HepG2 (cell line): ENCODE measurements at regions not wholly inside any gene's neighbourhood (a gene's known extent, or its start where the extent isn't known, plus 50 kb on each side); places are given as distances from the start of the nearest gene placed in this dataset.

Experiments
- SRY ChIP-seq: sonication (generic); formaldehyde crosslinking; IDR thresholded peaks from 2 replicates; pipeline ENCODE4 v1.8.0; 2022; ENCODE audit warnings: mild to moderate bottlenecking, missing genetic modification reagents
- ZBTB8A ChIP-seq: sonication (generic); formaldehyde crosslinking; IDR thresholded peaks from 2 replicates; pipeline ENCODE4 v1.4.0; 2020; ENCODE audit warnings: mild to moderate bottlenecking, low read depth, missing genetic modification reagents, borderline replicate concordance
- TF ChIP-seq, protein P1 (sequence below), 2 experiments: sonication (generic) in 1 of 2; formaldehyde crosslinking in 1 of 2; IDR thresholded peaks; 2 replicates each; pipeline versions ENCODE4 v1.5.1 to v1.6.1; 2011 to 2020; ENCODE audit warnings: borderline replicate concordance in 1 of 2, low read depth in 1 of 2, low read length in 1 of 2, mild to moderate bottlenecking in 1 of 2, missing genetic modification reagents in 1 of 2, moderate library complexity in 1 of 2
- TF ChIP-seq, protein P2 (sequence below): sonication (generic); formaldehyde crosslinking; IDR thresholded peaks from 2 replicates; pipeline ENCODE4 v1.5.0; 2020; ENCODE audit warnings: missing genetic modification reagents, mild to moderate bottlenecking, borderline replicate concordance
- TF ChIP-seq, protein P3 (sequence below): sonication (generic); formaldehyde crosslinking; conservative IDR thresholded peaks from 2 replicates; pipeline ENCODE4 v1.4.0; 2020; ENCODE audit warnings: missing genetic modification reagents

DNA sequence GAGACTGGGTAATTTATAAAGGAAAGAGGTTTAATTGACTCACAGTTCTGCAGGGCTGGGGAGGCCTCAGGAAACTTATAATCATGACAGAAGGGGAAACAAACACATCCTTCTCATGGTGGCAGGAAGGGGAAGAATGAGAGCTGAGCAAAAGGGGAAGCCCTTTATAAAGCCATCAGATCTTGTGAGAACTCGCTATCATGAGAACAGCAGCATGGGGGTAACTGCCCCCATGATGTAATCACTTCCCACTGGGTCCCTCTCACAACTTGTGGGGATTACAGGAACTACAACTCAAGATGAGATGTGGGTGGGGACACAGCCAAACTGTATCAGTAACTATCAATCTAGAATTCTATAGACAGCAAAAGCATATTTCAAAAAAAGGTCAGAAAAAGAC lies 64.7 kb upstream of the ACTRT2 start:
- TF ChIP-seq, protein P1, sequence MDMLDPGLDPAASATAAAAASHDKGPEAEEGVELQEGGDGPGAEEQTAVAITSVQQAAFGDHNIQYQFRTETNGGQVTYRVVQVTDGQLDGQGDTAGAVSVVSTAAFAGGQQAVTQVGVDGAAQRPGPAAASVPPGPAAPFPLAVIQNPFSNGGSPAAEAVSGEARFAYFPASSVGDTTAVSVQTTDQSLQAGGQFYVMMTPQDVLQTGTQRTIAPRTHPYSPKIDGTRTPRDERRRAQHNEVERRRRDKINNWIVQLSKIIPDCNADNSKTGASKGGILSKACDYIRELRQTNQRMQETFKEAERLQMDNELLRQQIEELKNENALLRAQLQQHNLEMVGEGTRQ (IDR thresholded peaks at IDR 0.05; ENCODE audit: low read depth, low read length) = no peak
- TF ChIP-seq, protein P1 (CRISPR knock-in tag; IDR thresholded peaks at IDR 0.05; ENCODE audit: borderline replicate concordance) = no peak
- TF ChIP-seq, protein P2, sequence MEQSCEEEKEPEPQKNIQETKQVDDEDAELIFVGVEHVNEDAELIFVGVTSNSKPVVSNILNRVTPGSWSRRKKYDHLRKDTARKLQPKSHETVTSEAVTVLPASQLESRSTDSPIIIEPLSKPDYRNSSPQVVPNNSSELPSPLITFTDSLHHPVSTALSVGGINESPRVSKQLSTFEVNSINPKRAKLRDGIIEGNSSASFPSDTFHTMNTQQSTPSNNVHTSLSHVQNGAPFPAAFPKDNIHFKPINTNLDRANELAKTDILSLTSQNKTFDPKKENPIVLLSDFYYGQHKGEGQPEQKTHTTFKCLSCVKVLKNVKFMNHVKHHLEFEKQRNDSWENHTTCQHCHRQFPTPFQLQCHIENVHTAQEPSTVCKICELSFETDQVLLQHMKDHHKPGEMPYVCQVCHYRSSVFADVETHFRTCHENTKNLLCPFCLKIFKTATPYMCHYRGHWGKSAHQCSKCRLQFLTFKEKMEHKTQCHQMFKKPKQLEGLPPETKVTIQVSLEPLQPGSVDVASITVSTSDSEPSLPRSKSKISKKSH = no peak
- TF ChIP-seq, protein P3, sequence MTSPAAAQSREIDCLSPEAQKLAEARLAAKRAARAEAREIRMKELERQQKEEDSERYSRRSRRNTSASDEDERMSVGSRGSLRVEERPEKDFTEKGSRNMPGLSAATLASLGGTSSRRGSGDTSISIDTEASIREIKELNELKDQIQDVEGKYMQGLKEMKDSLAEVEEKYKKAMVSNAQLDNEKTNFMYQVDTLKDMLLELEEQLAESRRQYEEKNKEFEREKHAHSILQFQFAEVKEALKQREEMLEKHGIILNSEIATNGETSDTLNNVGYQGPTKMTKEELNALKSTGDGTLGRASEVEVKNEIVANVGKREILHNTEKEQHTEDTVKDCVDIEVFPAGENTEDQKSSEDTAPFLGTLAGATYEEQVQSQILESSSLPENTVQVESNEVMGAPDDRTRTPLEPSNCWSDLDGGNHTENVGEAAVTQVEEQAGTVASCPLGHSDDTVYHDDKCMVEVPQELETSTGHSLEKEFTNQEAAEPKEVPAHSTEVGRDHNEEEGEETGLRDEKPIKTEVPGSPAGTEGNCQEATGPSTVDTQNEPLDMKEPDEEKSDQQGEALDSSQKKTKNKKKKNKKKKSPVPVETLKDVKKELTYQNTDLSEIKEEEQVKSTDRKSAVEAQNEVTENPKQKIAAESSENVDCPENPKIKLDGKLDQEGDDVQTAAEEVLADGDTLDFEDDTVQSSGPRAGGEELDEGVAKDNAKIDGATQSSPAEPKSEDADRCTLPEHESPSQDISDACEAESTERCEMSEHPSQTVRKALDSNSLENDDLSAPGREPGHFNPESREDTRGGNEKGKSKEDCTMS = no peak
- TF ChIP-seq ZBTB8A (CRISPR knock-in tag) = no peak
- no peak for TF ChIP-seq SRY
